IPS-18a (cell line): ENCODE measurements at regions not wholly inside any gene's neighbourhood (a gene's known extent, or its start where the extent isn't known, plus 50 kb on each side); places are given as distances from the start of the nearest gene placed in this dataset.

Source experiments
- H3K27ac ChIP-seq: one replicate; pipeline ENCODE4 v1.5.1; 2013; ENCODE audit warnings: low read length
- H3K27me3 ChIP-seq: one replicate; pipeline ENCODE4 v1.6.1; 2013; ENCODE audit warnings: mild to moderate bottlenecking, low read length; ENCODE audit not compliant: control insufficient read depth, insufficient read depth
- H3K36me3 ChIP-seq: one replicate; pipeline ENCODE4 v1.6.1; 2013; ENCODE audit warnings: low read depth, low read length; ENCODE audit not compliant: control insufficient read depth
- H3K4me1 ChIP-seq: one replicate; pipeline ENCODE4 v1.6.1; 2013; ENCODE audit warnings: low read depth, low read length; ENCODE audit not compliant: control insufficient read depth
- H3K4me3 ChIP-seq: one replicate; pipeline ENCODE4 v1.5.1; 2013; ENCODE audit warnings: low read length
- H3K9ac ChIP-seq: one replicate; pipeline ENCODE4 v1.6.1; 2013; ENCODE audit warnings: mild to moderate bottlenecking, low read length, moderate library complexity
- H3K9me3 ChIP-seq: one replicate; pipeline ENCODE4 v1.6.1; 2013; ENCODE audit warnings: low read depth, low read length; ENCODE audit not compliant: control insufficient read depth

DNA sequence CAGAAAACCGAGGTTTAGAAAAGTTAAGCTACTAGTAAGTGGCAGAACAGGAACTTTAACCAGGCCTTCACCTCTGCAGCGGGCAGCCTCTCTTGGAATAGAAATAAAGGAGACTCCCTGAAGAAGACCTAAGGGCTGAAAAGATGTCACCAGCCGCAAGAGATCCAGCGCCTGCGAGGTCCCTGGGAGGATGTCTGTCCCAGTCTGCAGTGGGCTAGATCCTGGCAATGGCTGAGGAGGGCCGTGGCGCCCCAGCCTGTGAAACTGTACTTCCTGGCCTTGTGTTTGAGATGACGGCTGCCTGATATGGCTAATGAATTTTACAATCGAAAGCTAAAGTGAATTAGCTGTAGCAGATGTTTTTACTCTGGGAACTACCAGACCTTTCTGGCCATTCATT is 300.6 kb upstream of the SALL3 start:
- Histone ChIP-seq H3K4me3 (no peak overlapping the region), H3K36me3 (no peaks in the 10 kb centered on the region), H3K9ac (no peak overlapping the region), H3K27ac (no peak overlapping the region), H3K4me1 (no peaks in the 10 kb centered on the region), H3K9me3 (no peaks in the 10 kb centered on the region), H3K27me3 (no peaks in the 10 kb centered on the region)

DNA sequence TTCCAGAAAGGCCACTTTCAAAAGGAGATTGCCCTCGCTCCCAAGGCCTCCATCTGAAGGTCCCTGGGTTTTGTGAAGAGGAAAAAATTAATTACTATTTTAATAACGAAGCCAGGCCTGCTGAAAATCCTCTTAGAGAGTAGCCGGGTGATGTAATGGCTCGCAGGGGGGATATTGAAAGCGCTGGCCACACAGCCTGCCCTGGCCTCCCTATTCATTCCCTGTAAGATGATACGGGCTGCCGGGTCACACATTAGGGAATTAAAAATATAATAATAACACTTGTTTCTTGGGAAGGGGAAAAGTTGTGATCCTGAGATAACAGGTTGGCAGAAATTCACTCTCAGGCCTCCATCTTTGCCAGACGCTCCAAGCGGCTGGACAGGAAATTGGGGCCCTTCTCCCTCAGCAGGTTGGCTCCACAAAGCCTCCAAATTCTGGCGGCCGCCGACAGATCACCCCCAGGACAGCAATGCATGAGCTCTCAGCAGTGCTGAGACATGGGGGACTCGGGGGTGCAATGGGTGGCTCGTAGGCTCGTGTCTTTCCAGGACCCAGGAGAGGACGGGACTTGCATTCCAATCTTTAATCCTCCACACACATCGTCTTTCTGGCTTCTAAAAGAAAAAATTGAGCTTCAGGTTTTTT is 299.9 kb upstream of the SALL3 start:
- no peaks in the 10 kb centered on the region for H3K27me3 ChIP-seq
- H3K9ac ChIP-seq, result no peak overlapping the region
- no peak overlapping the region for H3K27ac ChIP-seq
- no peak overlapping the region for H3K4me3 ChIP-seq
- no peaks in the 10 kb centered on the region for H3K9me3 ChIP-seq
- H3K36me3 ChIP-seq, result no peaks in the 10 kb centered on the region
- H3K4me1 ChIP-seq, result no peaks in the 10 kb centered on the region

DNA sequence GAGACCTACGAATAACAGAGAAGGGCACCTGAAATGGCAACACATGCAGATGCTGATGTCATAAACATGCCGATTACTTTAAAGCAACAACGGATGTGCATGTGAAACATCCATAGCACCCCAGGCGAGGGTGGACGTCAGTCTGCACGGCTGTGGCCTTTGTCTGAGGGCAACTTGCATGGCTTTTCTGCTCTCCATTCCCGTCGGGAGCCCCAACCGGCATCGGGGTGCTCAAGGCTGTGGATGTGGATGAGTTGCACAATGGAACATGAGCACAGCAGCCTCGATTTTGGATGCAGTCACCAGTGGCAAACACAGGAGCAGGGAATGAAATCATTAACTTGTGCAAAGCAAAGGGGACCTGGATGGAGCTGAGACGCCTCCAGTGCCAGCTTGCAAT is 298.2 kb upstream of the SALL3 start:
- H3K9me3 ChIP-seq, result no peaks in the 10 kb centered on the region
- H3K4me1 ChIP-seq, result no peaks in the 10 kb centered on the region
- no peak overlapping the region for H3K4me3 ChIP-seq
- H3K36me3 ChIP-seq, result no peaks in the 10 kb centered on the region
- no peak overlapping the region for H3K9ac ChIP-seq
- H3K27me3 ChIP-seq, result no peaks in the 10 kb centered on the region
- H3K27ac ChIP-seq, result no peak overlapping the region

DNA sequence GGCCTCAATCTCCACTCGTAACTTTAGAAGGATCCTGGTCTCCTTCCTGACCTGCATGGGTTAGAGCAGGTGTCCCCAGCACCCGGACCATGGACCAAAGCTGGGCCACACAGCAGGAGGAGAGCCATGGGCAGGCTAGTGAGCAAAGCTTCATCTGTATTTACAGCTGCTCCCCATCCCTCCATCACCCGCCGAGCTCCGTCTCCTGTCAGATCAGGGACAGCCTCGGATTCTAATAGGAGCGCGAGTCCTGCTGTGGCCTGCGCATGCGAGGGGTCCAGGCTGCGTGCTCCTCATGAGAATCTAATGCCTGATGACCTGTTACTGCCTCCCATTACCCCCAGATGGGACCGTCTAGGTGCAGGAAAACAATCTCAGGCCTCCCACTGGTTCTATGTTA is 297.7 kb upstream of the SALL3 start:
- H3K9me3 ChIP-seq, result no peaks in the 10 kb centered on the region
- no peaks in the 10 kb centered on the region for H3K4me1 ChIP-seq

DNA sequence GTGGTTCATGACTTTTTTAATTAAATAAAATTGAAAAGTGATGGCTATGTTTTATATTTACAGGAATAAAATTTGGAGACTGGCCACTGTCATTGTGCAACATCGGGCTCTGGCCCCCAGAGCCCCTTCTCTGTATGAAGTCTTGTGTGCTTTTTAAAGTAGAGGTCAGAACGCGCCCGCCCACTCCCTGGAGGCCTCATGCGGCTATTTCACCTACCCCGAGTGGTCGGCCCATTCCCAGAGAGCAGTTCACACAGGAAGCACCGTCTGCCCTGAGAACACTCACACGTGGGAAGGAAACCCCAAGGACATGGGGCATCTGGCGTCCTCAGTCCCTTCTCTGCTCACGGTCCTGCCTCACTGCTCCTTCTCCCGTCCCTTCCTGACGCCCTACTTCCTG is 296.9 kb upstream of the SALL3 start:
- no peaks in the 10 kb centered on the region for H3K4me1 ChIP-seq
- no peak overlapping the region for H3K27ac ChIP-seq
- H3K4me3 ChIP-seq, result no peak overlapping the region
- no peak overlapping the region for H3K9ac ChIP-seq
- H3K27me3 ChIP-seq, result no peaks in the 10 kb centered on the region
- no peaks in the 10 kb centered on the region for H3K9me3 ChIP-seq
- H3K36me3 ChIP-seq, result no peaks in the 10 kb centered on the region

More for the DNA sequence above, 297.7 kb upstream of the SALL3 start:
- Histone ChIP-seq H3K27me3 (no peaks in the 10 kb centered on the region), H3K27ac (no peak overlapping the region), H3K36me3 (no peaks in the 10 kb centered on the region), H3K9ac (no peak overlapping the region), H3K4me3 (no peak overlapping the region)

DNA sequence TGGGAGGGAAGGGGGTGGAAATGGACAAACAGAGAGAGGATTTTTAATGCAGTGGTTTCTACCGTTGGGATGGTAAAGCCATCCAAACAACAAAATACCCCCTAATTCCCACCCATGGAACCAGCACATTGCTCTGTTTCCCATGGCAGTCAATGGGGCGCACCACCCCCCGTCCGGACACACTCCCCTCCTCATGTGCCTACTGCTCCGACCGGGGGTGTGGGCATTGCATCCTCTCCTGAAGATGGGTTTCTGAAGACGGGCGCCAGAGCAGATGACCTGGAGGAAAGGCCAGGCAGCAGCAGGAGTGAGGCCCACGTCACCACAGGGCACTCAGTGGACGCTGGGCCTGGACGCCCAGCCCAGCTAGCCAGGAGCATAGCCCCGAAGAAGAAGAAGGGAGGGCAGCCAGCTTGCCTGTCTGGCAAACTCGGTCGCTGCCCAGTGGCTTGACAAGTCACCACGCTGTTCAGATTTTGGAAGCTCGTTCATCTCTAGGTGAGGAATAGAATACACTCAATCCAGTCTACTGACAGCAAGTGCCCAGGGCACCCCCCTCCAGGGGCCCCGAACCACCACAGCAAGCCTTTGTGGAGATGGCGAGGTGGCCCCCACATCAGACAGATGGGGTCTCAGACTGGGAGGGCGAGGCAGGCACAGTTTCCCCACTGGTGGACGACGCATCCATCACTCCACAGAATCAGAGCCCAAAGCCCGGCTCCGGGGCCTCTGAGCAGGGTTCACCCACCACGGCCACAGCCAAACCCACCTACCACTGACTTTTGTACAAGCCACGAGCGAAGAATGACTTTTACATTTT is 296.2 kb upstream of the SALL3 start:
- H3K9ac ChIP-seq, result no peak overlapping the region
- no peaks in the 10 kb centered on the region for H3K9me3 ChIP-seq
- H3K36me3 ChIP-seq, result no peaks in the 10 kb centered on the region
- H3K27ac ChIP-seq, result no peak overlapping the region
- H3K27me3 ChIP-seq, result no peaks in the 10 kb centered on the region
- no peaks in the 10 kb centered on the region for H3K4me1 ChIP-seq
- no peak overlapping the region for H3K4me3 ChIP-seq

DNA sequence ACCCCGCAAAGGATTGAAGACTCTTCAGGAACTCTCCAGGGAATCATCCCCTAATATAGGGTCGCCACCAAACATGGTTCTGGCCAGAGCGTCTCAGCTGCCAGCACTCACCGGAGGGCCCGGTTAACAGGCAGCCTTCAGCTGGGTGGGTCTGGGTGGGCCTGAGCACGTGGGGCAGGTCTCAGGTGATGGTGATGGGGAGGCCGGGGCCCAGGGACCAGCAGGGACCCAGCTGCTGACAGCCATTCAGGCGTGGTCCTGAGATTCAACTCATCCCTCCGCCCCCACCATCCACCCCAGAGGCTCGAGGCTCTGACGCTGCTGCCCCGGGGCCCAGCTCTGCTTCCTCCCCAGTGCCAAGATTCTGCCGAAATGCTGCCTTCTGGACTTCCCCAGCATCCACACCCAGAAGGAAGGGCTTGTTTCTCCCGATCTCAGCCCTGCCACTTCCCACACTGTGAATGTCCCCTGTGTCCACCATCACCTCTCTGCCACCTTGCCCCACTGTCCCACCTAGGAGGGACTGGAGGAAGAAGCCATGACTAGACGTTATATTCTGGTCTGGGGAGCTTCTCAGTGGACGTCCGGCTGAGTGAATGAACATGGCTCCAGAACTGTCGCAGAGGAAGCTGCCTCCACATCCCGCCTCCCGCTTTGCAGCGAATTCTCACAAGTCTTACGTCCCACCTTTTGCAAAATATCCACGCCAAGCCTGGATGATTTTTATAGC is 294.2 kb upstream of the SALL3 start:
- Histone ChIP-seq H3K4me3 (no peak overlapping the region), H3K27ac (no peak overlapping the region), H3K9ac (no peak overlapping the region), H3K9me3 (no peaks in the 10 kb centered on the region), H3K27me3 (no peaks in the 10 kb centered on the region), H3K4me1 (no peaks in the 10 kb centered on the region), H3K36me3 (no peaks in the 10 kb centered on the region)

DNA sequence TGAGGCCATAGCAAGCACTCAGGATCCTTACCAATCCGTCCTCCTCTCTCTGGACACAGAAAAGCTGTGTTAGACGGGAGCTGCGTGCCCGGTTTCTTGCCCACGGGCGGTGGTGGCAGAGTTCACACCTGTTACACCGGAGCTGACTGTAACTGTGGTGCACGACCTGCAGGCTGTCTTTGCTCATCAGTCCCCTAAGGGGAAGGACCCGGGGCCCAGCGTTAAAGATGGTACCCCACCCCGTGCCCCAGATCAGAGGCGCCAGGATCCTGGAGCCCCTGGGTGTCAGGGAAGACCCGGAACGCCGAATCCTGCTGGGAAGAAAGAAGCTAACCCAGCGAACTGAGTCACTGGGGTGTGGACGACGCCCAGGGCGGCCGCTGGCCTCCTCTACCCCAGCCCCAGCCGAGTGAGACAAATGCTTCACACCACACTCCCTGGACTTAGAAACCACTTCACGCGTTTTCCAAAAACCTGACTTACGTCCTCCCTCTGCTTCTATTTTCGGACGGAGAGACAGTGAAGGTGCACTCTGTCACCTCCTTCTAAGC is 293.6 kb upstream of the SALL3 start:
- Histone ChIP-seq H3K27ac (no peak overlapping the region), H3K4me3 (no peak overlapping the region), H3K27me3 (no peaks in the 10 kb centered on the region), H3K9ac (no peak overlapping the region), H3K36me3 (no peaks in the 10 kb centered on the region), H3K4me1 (no peaks in the 10 kb centered on the region), H3K9me3 (no peaks in the 10 kb centered on the region)

DNA sequence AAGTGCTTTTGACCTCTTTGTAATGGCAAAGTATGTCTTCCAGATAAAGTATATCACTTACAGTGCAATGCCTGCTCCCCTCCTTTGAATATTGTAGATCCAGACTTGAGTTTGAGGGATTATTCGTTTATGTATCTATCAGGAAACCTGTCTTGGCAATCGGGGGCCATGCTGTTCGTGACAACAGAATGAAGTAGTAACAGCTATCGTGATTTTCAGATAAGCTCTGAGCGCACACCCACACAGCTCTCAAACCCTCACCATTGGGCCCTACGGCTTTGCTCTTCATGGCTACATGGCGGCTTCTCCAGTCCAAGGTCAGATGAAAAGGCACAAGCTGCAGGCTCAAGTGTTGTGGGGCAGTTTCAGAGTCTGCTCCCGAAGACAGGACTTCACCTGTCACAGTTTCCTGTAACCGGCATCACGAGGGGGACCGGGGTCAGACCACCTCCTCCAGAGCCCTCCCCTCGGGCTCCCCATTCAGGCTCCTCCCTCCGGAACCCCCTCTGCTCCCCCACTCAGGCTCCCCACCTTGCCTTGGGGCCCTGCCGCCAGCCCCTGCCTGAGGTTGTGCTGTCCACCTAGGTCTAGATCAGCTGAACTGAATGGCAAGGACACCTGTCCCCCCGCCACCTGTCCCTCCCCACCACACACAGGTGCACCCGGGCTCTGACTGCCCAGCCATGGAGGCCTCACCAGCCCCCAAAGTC is 292.5 kb upstream of the SALL3 start:
- Histone ChIP-seq H3K27me3 (no peaks in the 10 kb centered on the region), H3K27ac (no peak overlapping the region), H3K4me3 (no peak overlapping the region), H3K9me3 (no peaks in the 10 kb centered on the region), H3K36me3 (no peaks in the 10 kb centered on the region), H3K4me1 (no peaks in the 10 kb centered on the region), H3K9ac (no peak overlapping the region)

DNA sequence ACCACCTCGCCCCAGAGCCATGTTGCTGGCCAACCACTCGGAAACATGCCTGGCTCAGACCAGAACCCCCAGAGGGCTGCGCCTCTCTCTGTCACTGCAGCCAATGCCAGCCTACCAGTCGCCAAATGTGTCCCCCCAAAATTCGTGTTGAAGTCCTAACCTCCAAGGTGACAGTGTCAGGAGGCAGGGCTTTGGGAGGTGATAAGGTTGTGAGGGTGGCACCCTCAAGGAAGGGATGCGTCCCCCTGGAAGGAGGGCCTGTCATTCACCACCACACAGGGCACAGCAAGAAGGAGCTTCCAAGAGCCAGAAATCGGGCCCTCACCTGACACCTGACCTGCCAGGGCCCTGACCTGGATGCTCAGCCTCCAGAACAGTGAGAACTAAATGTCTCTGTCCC is 291.9 kb upstream of the SALL3 start:
- Histone ChIP-seq H3K4me1 (no peaks in the 10 kb centered on the region), H3K36me3 (no peaks in the 10 kb centered on the region), H3K9ac (no peak overlapping the region), H3K27me3 (no peaks in the 10 kb centered on the region), H3K27ac (no peak overlapping the region), H3K9me3 (no peaks in the 10 kb centered on the region), H3K4me3 (no peak overlapping the region)

DNA sequence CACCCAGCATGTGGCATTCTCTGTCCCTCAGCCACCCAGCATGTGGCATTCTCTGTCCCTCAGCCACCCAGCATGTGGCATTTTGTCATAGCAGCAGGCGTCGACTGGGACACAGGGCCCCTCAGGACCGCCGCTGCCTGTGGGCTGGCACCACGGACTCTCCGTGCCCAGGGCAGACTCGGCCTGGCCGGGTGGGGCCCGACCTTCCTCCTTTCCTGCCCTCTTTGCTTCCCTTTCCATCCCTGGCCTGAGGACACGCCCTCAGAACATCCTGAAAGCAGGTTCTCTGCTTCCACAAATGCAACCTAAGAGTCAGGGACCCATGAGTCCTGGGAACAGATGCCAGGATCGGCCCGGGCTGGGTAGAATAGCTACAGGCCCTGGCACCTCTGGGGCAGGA is 291.4 kb upstream of the SALL3 start:
- Histone ChIP-seq H3K4me1 (no peaks in the 10 kb centered on the region), H3K27ac (no peak overlapping the region), H3K36me3 (no peaks in the 10 kb centered on the region), H3K9ac (no peak overlapping the region), H3K4me3 (no peak overlapping the region), H3K9me3 (no peaks in the 10 kb centered on the region), H3K27me3 (no peaks in the 10 kb centered on the region)
